PC-9 (cell line): ENCODE measurements at regions not wholly inside any gene's neighbourhood (a gene's known extent, or its start where the extent isn't known, plus 50 kb on each side); places are given as distances from the start of the nearest gene placed in this dataset.

Experiments
- EZH2 ChIP-seq: fragments of 200-600 bp; sonication (generic); IDR thresholded peaks from 2 replicates; pipeline ENCODE4 v1.8.0; 2017; ENCODE audit warnings: antibody characterized with exemption, low read depth
- TF ChIP-seq, protein P1 (sequence below): fragments of 200-600 bp; sonication (generic); conservative IDR thresholded peaks from 2 replicates; pipeline ENCODE4 v1.6.1; 2017; ENCODE audit warnings: mixed run types, antibody characterized with exemption, mild to moderate bottlenecking, moderate library complexity

- TF ChIP-seq, protein P1, sequence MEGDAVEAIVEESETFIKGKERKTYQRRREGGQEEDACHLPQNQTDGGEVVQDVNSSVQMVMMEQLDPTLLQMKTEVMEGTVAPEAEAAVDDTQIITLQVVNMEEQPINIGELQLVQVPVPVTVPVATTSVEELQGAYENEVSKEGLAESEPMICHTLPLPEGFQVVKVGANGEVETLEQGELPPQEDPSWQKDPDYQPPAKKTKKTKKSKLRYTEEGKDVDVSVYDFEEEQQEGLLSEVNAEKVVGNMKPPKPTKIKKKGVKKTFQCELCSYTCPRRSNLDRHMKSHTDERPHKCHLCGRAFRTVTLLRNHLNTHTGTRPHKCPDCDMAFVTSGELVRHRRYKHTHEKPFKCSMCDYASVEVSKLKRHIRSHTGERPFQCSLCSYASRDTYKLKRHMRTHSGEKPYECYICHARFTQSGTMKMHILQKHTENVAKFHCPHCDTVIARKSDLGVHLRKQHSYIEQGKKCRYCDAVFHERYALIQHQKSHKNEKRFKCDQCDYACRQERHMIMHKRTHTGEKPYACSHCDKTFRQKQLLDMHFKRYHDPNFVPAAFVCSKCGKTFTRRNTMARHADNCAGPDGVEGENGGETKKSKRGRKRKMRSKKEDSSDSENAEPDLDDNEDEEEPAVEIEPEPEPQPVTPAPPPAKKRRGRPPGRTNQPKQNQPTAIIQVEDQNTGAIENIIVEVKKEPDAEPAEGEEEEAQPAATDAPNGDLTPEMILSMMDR = no peak
- TF ChIP-seq EZH2 = no peak
Measured at GRCh38 chr17:68812876-68813584, 142.2 kb downstream of the ABCA8 start.
